ENCODE measurements at regions not wholly inside any gene's neighbourhood (a gene's known extent, or its start where the extent isn't known, plus 50 kb on each side); places are given as distances from the start of the nearest gene placed in this dataset.
"Not testable (repeated sequence)": the region's sequence is repeated elsewhere in the genome, so short reads cannot be mapped to it uniquely, and the experiment has no call there.

DNA sequence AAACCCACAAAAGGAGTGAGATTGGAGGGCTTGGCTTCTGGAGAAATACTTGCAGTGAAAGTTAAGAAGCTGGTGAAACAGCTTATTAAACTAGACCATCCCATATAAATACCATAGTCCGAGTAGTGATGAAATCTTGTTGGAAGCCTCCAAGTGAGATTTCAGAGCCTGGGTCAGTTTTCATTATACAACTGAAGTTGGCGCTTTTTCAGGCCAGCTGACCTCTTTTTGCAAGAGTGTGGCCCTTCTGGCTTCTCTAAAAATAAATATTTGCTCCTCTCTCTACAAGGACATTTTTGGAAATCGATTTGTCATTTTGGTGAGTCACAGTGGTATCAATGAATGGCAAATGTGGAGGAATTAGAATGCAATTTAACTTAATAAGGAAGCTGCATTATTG lies 51.2 kb upstream of the THRB start:
- DNase-seq = no peak

GRCh38 chr3:24548278-24548677 lies 53.6 kb upstream of the THRB start:
- DNase-seq = no peak

DNA sequence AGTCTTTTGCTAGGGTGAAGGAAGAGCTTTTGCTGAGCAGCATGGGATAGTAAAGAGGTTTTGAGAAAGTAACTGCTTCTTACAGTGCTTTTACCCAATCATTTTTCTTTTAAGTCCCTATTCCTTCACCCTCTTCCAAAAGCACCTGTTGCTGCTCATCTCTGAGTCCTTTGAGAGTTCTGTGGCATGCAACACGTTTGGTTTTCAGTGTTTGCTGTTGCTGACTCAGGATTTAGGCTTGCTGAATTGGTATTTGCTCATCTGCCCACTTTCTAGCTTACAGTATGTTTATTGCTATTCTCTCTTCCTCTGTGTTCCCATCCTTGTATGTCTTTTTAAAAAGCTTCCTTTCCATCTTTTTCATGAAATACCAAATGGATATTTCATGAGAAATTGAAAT lies 55.9 kb upstream of the THRB start:
- no peak for DNase-seq

GRCh38 chr3:24551626-24552025 lies 57.0 kb upstream of the THRB start:
- no peak for DNase-seq

GRCh38 chr3:24562895-24563294 lies 68.2 kb upstream of the THRB start:
- DNase-seq = no peak

DNA sequence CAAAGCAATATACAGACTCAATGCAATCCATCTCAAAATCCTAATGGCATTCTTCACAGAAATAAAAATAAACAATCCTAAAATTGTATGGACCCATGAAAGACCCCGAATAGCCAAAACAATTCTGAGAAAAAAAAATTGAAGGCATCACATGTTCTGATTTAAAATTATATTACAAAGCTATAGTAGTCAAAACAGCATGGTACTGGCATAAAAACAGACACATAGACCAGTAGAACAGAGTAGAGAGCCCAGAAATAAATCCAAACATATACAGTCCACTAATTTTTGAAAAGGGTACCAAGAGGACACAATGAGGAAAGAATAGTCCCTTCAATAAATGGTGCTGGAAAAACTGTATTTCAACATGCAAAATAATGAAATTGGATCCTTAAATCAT lies 70.4 kb upstream of the THRB start:
- no peak for DNase-seq

GRCh38 chr3:24565656-24566055 lies 71.0 kb upstream of the THRB start:
- no peak for DNase-seq

DNA sequence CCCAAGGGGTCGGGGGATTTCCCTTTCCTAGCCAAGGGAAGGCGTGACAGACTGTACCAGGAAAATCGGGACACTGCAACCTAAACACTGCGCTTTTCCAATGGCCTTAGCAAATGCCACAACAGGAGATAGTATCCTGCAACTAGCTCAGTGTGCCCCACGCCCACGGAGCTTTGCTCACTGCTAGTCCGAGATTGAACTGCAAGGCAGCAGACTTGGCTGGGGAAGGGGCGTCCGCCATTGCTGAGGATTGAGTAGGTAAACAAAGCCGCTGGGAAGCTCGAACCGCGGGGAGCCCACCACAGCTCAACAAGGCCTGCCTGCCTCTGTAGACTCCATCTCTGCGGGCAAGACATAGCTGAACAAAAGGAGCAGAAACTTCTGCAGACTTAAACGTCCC lies 72.3 kb upstream of the THRB start:
- no peak for DNase-seq

GRCh38 chr3:24572409-24572808 lies 77.8 kb upstream of the THRB start:
- not testable (repeated sequence) for DNase-seq

DNA sequence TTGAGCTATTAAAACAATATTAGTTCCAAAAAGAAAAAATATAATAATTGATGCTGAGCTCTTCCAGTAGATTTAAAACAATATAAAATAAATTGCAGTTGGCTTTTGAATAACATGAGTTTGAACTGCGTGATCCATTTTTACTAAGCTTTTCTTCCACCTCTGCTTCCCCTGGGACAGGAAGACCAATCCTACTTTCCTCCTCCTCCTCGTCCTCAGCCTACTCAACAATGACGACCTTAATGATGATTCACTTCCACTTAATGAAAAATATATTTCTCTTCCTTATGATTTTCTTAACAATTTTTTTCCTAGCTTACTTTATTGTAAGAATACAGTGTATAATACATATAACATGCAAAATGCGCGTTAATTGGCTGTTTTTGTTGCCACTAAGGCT lies 78.9 kb upstream of the THRB start:
- no peak for DNase-seq

- no peak for DNase-seq
These were observed 83.7 kb upstream of the THRB start for GRCh38 chr3:24578324-24578723.

- DNase-seq = no peak
These were observed 84.3 kb upstream of the THRB start for GRCh38 chr3:24578951-24579421.

GRCh38 chr3:24582431-24583403 lies 88.1 kb upstream of the THRB start:
- no peak for DNase-seq

GRCh38 chr3:24586920-24587319 lies 92.3 kb upstream of the THRB start:
- no peak for DNase-seq

DNA sequence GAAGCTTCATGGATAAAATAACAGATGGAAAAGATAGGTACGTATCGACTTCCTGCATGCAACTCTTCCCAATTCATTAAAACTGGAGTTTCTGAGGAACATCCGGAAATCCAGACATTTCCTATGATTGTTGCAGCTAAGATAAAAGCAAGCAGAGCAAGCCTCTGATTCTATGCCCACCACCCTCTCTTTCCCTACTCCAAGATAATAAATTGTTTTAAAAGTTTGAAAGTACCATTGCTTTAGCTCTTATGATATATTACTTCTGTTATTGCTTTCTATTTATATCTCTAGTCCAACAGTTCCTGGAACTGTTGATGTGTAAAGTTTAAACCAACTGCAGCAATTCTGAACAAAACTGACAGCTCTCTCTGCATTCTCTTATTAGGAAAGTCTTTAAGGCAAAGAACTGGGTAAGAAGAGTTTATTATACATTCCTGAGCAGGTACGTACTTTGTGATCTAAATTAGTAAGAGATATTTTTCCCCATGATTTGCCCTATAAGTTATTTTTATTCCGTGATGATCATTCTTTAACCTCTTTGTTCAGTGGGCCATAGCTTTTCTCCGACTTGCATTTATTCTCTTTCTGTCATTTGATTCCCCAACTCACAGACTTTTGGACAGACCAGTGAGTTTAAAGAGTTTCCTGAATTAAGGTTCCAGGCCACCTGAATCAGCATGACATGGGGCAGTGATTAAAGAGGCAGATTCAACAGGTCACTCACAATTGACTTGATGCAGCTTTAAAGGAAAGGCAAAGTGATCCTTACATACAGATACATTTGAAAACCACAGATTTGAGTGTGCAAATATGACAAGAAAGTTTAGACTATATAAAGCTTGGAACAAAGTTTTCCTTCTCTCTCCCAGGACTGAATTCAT lies 94.2 kb upstream of the THRB start:
- DNase-seq = no peak

DNA sequence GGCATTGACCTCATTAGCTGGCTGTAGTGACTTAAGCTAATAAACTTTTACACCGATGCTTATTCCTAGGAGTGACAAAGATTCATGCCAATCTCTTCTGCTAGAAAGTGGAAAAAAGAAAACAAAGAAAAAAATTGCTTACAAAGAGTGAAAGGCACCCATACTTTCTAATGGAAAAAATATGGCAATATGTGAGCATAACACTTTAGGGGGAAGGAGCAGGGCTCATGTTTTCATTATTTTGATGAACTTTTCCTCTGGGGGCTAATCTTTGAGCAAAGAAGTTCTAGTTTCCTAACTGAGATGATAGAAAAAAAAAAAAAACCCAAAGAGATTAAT lies 94.8 kb upstream of the THRB start:
- DNase-seq = no peak

- DNase-seq = no peak
These were observed 95.6 kb upstream of the THRB start for GRCh38 chr3:24589931-24590880.

DNA sequence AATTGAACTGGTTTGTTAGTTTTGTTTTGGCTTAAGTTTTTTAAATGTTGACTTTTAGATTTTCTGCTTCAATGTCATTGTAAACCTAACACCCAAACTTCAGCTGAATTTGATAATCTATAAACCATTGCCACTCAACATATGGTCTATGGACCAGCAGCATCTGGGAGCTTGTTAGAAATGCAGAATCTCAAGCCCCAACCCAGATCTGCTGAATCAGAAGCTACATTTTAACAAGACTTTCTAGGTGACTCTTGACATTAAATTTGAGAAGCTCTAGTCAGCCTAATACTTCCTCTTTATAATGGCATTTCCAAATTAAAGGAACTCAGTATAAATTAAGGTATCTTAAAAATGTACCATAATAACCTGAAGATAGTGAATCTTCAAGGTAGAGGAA lies 96.5 kb upstream of the THRB start:
- no peak for DNase-seq

- DNase-seq = no peak
These were observed 97.3 kb upstream of the THRB start for GRCh38 chr3:24591661-24592555.

DNA sequence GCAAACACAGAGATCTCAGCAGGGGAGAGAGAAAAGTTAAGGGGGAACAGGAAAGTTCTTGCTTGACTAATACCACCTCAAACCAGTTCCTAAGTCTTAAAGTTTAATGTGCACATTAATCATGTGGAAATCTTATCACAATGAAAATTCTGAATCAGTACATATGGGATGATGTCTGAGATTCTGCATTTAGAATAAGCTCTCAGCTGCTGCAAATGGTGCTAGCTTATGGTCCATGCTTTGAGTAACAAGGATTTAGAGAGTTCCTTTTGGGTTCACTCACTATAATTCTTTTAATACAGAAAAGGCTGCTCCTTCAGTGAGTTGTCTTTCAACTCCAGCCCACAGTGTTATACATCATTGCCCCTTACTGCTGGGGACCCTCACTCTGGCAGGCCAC lies 99.5 kb upstream of the THRB start:
- DNase-seq = no peak

GRCh38 chr3:24595796-24596195 lies 101.1 kb upstream of the THRB start:
- no peak for DNase-seq

- DNase-seq = no peak
These were observed 102.0 kb upstream of the THRB start for GRCh38 chr3:24596626-24597025.
